HG02840 (cell line): ENCODE measurements at regions not wholly inside any gene's neighbourhood (a gene's known extent, or its start where the extent isn't known, plus 50 kb on each side); places are given as distances from the start of the nearest gene placed in this dataset.

Experiments
- ATAC-seq: cut with Tn5 transposase; IDR thresholded peaks from one replicate; pipeline ENCODE4 v1.9.1; 2021; ENCODE audit warnings: mild to moderate bottlenecking, moderate library complexity, moderate number of reproducible peaks; ENCODE audit not compliant: unreplicated experiment, low FRiP score

GRCh38 chr1:101098907-101099306 is 73.3 kb upstream of the DPH5 start:
- ATAC-seq = no peak

GRCh38 chr1:101098327-101098726 is 72.7 kb upstream of the DPH5 start:
- ATAC-seq = no peak

- ATAC-seq = no peak
Measured at GRCh38 chr1:101089613-101090338, 64.2 kb upstream of the DPH5 start.

- ATAC-seq = no peak
Measured at GRCh38 chr1:101088431-101088830, 62.8 kb upstream of the DPH5 start.

GRCh38 chr1:101086783-101087182 is 61.2 kb upstream of the DPH5 start:
- ATAC-seq = no peak

- peak; percentile 71 for ATAC-seq
Measured at GRCh38 chr1:101081496-101082488, 56.2 kb upstream of the DPH5 start.

- ATAC-seq = no peak
Measured at GRCh38 chr1:101080859-101081258, 55.3 kb upstream of the DPH5 start.

GRCh38 chr1:101079341-101079740 is 53.8 kb upstream of the DPH5 start:
- ATAC-seq = no peak

GRCh38 chr1:101077849-101078248 is 52.3 kb upstream of the DPH5 start:
- ATAC-seq = no peak

- ATAC-seq = no peak
Measured at GRCh38 chr1:101075926-101076325, 50.3 kb upstream of the DPH5 start.
